ENCODE measurements at regions not wholly inside any gene's neighbourhood (a gene's known extent, or its start where the extent isn't known, plus 50 kb on each side); places are given as distances from the start of the nearest gene placed in this dataset.

DNA sequence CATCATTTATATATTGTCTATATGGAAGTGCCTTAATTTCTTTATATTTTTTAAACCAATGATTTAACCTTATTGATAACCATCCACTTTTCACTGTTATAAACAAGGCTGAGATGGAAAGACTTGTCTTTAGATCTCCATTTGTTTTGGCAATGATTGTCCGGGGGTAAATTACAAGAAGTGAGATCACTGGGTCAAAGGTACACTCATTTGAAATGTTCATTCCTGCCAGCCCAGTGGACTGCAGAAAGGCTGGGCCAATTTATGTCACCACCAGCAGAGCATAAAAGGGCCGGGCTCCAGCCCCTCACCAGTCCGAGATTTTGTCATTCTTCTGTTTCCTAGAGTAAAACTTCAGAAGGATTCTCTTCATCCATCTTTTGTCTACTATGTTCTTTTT lies 93.6 kb upstream of the NEO1 start:
- no peak overlapping the region for H3K9ac ChIP-seq
- peaks cover 12 to 24% (median 20%) of the 10 kb centered on the region in 11 experiments; a peak in 21 of 22 replicates for H3K9me3 ChIP-seq (replicated peaks in 1 of 11)
- no peaks in the 10 kb centered on the region for H3K36me3 ChIP-seq
- H4K20me1 ChIP-seq, result no peaks in the 10 kb centered on the region
- no peak for TF ChIP-seq Cebpa-rat (IDR thresholded peaks at IDR 0.05)
- H3K27ac ChIP-seq, result no peak overlapping the region
- H3K27me3 ChIP-seq, result no peaks in the 10 kb centered on the region
- no peak overlapping the region for H3K4me2 ChIP-seq
- H3K4me3 ChIP-seq, result no peak overlapping the region
- H3K4me1 ChIP-seq, result no peaks in the 10 kb centered on the region

DNA sequence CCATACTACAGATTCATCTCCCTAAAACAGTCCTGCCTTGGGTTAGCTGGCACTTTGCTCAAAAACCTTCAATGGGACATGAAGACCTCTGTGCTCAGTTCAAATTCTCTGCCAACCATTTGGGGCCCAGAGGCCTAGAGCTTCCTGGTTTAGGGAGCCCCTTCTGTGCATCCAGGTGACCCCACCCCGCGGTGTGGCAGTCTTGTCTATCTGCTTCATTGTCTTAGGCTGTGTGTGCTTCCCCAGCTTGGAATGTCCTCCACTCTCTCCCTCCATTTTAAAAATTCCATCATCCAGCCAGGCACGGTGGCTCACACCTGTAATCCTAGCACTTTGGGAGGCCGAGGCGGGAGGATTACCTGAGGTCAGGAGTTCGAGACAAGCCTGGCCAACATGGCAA lies 99.0 kb upstream of the NEO1 start:
- Histone ChIP-seq H3K27ac (no peak overlapping the region), H3K4me3 (no peak overlapping the region), H3K9ac (no peak overlapping the region), H3K4me1 (no peaks in the 10 kb centered on the region), H3K27me3 (no peaks in the 10 kb centered on the region), H3K4me2 (no peak overlapping the region), H3K9me3 (replicated peaks in 1 of 11) (peaks cover 4 to 8% (median 5%) of the 10 kb centered on the region in 11 experiments; a peak in 21 of 22 replicates), H3K36me3 (no peaks in the 10 kb centered on the region), H4K20me1 (no peaks in the 10 kb centered on the region)
- TF ChIP-seq Cebpa-rat (IDR thresholded peaks at IDR 0.05), result no peak

DNA sequence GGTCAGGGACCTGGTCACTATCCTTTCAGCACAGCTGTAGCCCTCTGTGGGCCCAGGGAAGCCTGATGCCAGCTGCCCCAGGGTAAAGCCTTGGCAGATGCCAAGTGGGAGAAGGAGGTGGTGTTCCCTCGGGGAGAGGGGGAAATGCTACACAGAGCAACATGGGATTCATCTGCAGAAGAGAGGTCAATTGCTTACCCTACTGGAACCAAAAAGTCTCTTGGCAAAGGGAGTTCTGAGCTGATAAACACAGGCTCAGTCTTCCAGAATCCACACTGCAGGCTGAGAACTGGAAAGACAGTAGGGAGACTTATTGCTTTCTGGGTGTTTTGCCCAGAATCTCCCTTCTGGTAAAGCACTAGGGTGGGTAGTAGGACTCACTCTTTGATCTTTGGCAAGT lies 100.1 kb upstream of the NEO1 start:
- H3K36me3 ChIP-seq, result 0 out of 22 replicates have a peak, but pooled peaks cover 0 to 1% (median 0%) of the 10 kb centered on the region in 11 experiments
- TF ChIP-seq Cebpa-rat (IDR thresholded peaks at IDR 0.05), result no peak
- no peaks in the 10 kb centered on the region for H3K27me3 ChIP-seq
- peaks cover 15 to 19% (median 17%) of the 10 kb centered on the region in 11 experiments for H3K9me3 ChIP-seq (replicated peaks in 1 of 11)
- no peaks in the 10 kb centered on the region for H3K4me1 ChIP-seq
- no peaks in the 10 kb centered on the region for H4K20me1 ChIP-seq
- H3K4me2 ChIP-seq, result no peak overlapping the region
- no peak overlapping the region for H3K9ac ChIP-seq
- no peak overlapping the region for H3K27ac ChIP-seq
- no peak overlapping the region for H3K4me3 ChIP-seq

DNA sequence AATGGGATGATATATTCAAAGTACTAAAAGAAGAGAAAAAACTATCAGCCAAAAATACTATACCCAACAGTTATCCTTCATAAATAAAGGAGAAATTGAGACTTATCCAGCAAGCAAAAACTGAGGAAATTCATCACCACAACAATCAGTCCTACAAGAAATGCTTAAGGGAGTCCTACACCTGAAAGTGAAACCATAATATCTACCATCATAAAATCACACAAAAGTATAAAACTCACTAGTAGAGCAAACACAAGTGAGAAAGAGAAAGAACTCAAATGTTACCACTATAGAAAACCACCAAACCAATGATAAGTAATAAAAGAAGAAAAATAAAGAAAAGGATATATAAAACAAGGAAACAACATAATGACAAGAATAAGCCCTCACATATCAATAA lies 103.6 kb upstream of the NEO1 start:
- Histone ChIP-seq H3K4me1 (no peaks in the 10 kb centered on the region), H3K4me2 (no peak overlapping the region), H3K27me3 (no peaks in the 10 kb centered on the region), H4K20me1 (no peaks in the 10 kb centered on the region), H3K27ac (no peak overlapping the region), H3K4me3 (no peak overlapping the region), H3K9ac (no peak overlapping the region), H3K36me3 (0 out of 22 replicates have a peak, but pooled peaks cover 0 to 3% (median 0%) of the 10 kb centered on the region in 11 experiments), H3K9me3 (replicated peaks in 1 of 11) (peaks cover 27 to 40% (median 33%) of the 10 kb centered on the region in 11 experiments)
- TF ChIP-seq Cebpa-rat (IDR thresholded peaks at IDR 0.05), result no peak

GRCh38 chr15:72947709-72948108 lies 104.6 kb upstream of the NEO1 start:
- no peak for TF ChIP-seq Cebpa-rat (IDR thresholded peaks at IDR 0.05)
- no peaks in the 10 kb centered on the region for H3K4me1 ChIP-seq

GRCh38 chr15:72944565-72944964 lies 107.7 kb upstream of the NEO1 start:
- Histone ChIP-seq H3K4me1 (no peaks in the 10 kb centered on the region; a peak in 1 of 20 replicates), H3K9ac (no peak overlapping the region), H3K4me3 (no peak overlapping the region), H3K9me3 (replicated peaks in 1 of 11) (peaks cover 27 to 40% (median 33%) of the 10 kb centered on the region in 11 experiments), H3K27me3 (no peaks in the 10 kb centered on the region), H3K4me2 (no peak overlapping the region), H4K20me1 (no peaks in the 10 kb centered on the region), H3K27ac (no peak overlapping the region), H3K36me3 (0 out of 22 replicates have a peak, but pooled peaks cover 0 to 3% (median 0%) of the 10 kb centered on the region in 11 experiments)
- no peak for TF ChIP-seq Cebpa-rat (IDR thresholded peaks at IDR 0.05)

More at GRCh38 chr15:72947709-72948108, 104.6 kb upstream of the NEO1 start:
- H3K4me3 ChIP-seq, result no peak overlapping the region
- H3K9ac ChIP-seq, result no peak overlapping the region
- H3K27me3 ChIP-seq, result no peaks in the 10 kb centered on the region
- no peaks in the 10 kb centered on the region for H4K20me1 ChIP-seq
- H3K9me3 ChIP-seq (replicated peaks in 1 of 11), result peaks cover 27 to 40% (median 33%) of the 10 kb centered on the region in 11 experiments
- 0 out of 22 replicates have a peak, but pooled peaks cover 0 to 3% (median 0%) of the 10 kb centered on the region in 11 experiments for H3K36me3 ChIP-seq
- H3K27ac ChIP-seq, result no peak overlapping the region
- H3K4me2 ChIP-seq, result no peak overlapping the region

- H3K4me2 ChIP-seq, result no peak overlapping the region
- no peaks in the 10 kb centered on the region for H4K20me1 ChIP-seq
- no peak overlapping the region for H3K27ac ChIP-seq
- H3K9me3 ChIP-seq (replicated peaks in 1 of 11), result peaks cover 0 to 5% (median 0%) of the 10 kb centered on the region in 11 experiments; a peak in 1 of 22 replicates
- TF ChIP-seq Cebpa-rat (IDR thresholded peaks at IDR 0.05), result no peak
- H3K36me3 ChIP-seq, result no peaks in the 10 kb centered on the region
- H3K9ac ChIP-seq, result no peak overlapping the region
- no peak overlapping the region for H3K4me3 ChIP-seq
- peaks cover 0 to 20% (median 15%) of the 10 kb centered on the region in 10 experiments; a peak in 15 of 20 replicates for H3K4me1 ChIP-seq
- no peaks in the 10 kb centered on the region for H3K27me3 ChIP-seq
Measured at GRCh38 chr15:72940229-72940622, 112.0 kb upstream of the NEO1 start.

- Histone ChIP-seq H4K20me1 (no peaks in the 10 kb centered on the region), H3K9me3 (replicated peaks in 1 of 11) (no peaks in the 10 kb centered on the region; a peak in 1 of 22 replicates), H3K27me3 (no peaks in the 10 kb centered on the region), H3K4me3 (no peak overlapping the region), H3K27ac (no peak overlapping the region), H3K4me2 (no peak overlapping the region), H3K9ac (no peak overlapping the region), H3K36me3 (no peaks in the 10 kb centered on the region), H3K4me1 (peaks cover 0 to 20% (median 15%) of the 10 kb centered on the region in 10 experiments; a peak in 15 of 20 replicates)
- no peak for TF ChIP-seq Cebpa-rat (IDR thresholded peaks at IDR 0.05)
Measured at GRCh38 chr15:72939514-72940228, 112.6 kb upstream of the NEO1 start.

DNA sequence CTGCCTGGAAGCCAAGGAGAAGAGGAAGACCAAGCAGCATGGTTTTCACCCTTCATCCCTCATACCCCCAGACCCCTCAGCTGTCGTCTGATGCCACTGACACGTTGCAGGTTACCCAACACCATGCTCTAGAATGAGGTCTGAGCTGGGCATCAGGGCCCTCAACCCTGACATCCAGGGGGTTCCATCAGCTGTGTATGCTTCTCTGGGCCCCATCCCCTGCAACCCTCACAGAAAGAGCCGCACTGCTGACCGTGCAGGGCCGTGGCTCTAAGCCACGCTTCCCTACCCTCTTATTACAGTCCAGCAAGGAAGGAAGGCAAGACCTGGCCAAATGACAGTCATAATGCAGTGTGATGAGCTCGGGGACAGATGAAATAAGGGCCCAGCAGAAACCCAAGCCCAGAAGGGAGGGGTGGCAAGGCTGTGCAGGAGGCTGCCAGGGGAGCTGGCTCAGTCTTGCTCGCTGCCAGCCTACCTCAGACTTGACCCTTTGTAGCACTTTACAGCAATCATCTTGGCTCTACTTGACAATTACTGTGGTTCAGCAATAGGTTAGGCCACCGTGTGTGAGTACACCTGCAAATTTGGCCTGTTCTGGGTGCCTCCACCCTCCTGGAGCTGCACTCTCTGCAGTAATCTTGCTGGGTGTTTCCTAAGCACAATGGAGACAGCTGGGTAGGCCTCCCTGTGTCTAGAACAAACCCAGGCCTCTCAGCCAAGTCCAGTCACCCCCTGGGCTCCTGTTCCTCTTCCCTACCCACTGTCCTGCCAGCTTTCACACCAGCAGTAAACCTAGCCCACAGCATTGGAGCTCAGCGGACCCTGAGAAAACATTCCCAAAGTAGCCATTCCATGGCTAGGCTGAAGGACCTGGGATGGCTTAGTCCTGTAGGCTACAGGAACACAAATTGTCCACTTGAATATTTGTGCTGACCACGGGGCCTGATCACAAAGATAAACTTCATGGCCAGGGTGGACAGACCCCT lies 115.3 kb upstream of the NEO1 start:
- Histone ChIP-seq H4K20me1 (no peaks in the 10 kb centered on the region), H3K27me3 (no peaks in the 10 kb centered on the region), H3K4me3 (no peak overlapping the region), H3K4me2 (peak overlapping the region in 9 of 11 experiments; percentile 1 to 68 (median 62); a peak in 17 of 22 replicates), H3K27ac (peak overlapping the region in 2 of 11 experiments; percentile 7 to 38; a peak in 2 of 22 replicates), H3K4me1 (peaks cover 0 to 20% (median 15%) of the 10 kb centered on the region in 10 experiments; a peak in 15 of 20 replicates), H3K9ac (no peak overlapping the region), H3K9me3 (replicated peaks in 1 of 11) (no peaks in the 10 kb centered on the region; a peak in 1 of 22 replicates), H3K36me3 (no peaks in the 10 kb centered on the region)
- TF ChIP-seq Cebpa-rat (IDR thresholded peaks at IDR 0.05), result no peak

Data from BLaER1 treated with 17β-estradiol and CSF1 and Interleukin-3, amounts not matched to agents 10 nM and 100 nM (cell line).